Ishikawa (cell line): ENCODE measurements at regions not wholly inside any gene's neighbourhood (a gene's known extent, or its start where the extent isn't known, plus 50 kb on each side); places are given as distances from the start of the nearest gene placed in this dataset.

Experiments used
- CEBPB ChIP-seq: IDR thresholded peaks from 2 replicates; pipeline ENCODE4 v1.6.1; 2012
- CREB1 ChIP-seq: IDR thresholded peaks from 2 replicates; pipeline ENCODE4 v1.6.1; 2012; ENCODE audit warnings: low read depth
- EGR1 ChIP-seq: IDR thresholded peaks from 2 replicates; pipeline ENCODE4 v1.6.1; 2012
- EP300 ChIP-seq: IDR thresholded peaks from 2 replicates; pipeline ENCODE4 v1.6.1; 2012; ENCODE audit warnings: borderline replicate concordance
- FOXM1 ChIP-seq: IDR thresholded peaks from 2 replicates; pipeline ENCODE4 v1.6.1; 2012; ENCODE audit warnings: low read depth, borderline replicate concordance
- NFIC ChIP-seq: IDR thresholded peaks from 2 replicates; pipeline ENCODE4 v1.6.1; 2012
- RAD21 ChIP-seq: IDR thresholded peaks from 2 replicates; pipeline ENCODE4 v1.6.1; 2012; ENCODE audit warnings: low read depth
- TAF1 ChIP-seq: IDR thresholded peaks from 2 replicates; pipeline ENCODE4 v1.6.1; 2012; ENCODE audit warnings: low read depth, mild to moderate bottlenecking
- TCF12 ChIP-seq: IDR thresholded peaks from 2 replicates; pipeline ENCODE4 v1.6.1; 2012; ENCODE audit warnings: low read depth
- TEAD4 ChIP-seq: IDR thresholded peaks from 2 replicates; pipeline ENCODE4 v1.6.1; 2012
- YY1 ChIP-seq: IDR thresholded peaks from 2 replicates; pipeline ENCODE4 v1.6.1; 2012; ENCODE audit warnings: low read depth
- ZBTB7A ChIP-seq: IDR thresholded peaks from 2 replicates; pipeline ENCODE4 v1.6.1; 2012; ENCODE audit warnings: low read depth
- TF ChIP-seq, protein P1 (sequence below): IDR thresholded peaks from 2 replicates; pipeline ENCODE4 v1.6.1; 2012; ENCODE audit warnings: low read depth, mild to moderate bottlenecking
- TF ChIP-seq, protein P2 (sequence below): IDR thresholded peaks from 2 replicates; pipeline ENCODE4 v1.6.1; 2012
- TF ChIP-seq, protein P3 (sequence below): IDR thresholded peaks from 2 replicates; pipeline ENCODE4 v1.6.1; 2012

DNA sequence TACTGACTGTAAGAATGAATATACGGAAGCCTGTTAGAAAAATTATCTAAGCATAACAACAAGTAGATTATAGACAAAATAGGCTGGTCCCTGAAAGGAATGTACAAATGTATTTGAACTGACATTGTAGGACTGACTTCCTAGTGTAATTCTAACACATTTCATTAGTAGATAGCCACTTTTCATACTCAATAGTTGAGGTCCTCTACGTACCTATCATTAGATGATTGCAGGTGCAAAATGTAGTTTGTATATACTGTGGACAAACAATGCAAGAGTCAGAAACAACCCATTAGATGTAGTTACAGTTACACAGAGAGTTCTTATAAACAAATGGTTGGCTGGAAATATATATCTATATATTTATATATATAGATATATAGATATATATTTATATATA is 402.3 kb upstream of the SLITRK6 start:
- TF ChIP-seq CREB1, result no peak
- TF ChIP-seq, protein P1, sequence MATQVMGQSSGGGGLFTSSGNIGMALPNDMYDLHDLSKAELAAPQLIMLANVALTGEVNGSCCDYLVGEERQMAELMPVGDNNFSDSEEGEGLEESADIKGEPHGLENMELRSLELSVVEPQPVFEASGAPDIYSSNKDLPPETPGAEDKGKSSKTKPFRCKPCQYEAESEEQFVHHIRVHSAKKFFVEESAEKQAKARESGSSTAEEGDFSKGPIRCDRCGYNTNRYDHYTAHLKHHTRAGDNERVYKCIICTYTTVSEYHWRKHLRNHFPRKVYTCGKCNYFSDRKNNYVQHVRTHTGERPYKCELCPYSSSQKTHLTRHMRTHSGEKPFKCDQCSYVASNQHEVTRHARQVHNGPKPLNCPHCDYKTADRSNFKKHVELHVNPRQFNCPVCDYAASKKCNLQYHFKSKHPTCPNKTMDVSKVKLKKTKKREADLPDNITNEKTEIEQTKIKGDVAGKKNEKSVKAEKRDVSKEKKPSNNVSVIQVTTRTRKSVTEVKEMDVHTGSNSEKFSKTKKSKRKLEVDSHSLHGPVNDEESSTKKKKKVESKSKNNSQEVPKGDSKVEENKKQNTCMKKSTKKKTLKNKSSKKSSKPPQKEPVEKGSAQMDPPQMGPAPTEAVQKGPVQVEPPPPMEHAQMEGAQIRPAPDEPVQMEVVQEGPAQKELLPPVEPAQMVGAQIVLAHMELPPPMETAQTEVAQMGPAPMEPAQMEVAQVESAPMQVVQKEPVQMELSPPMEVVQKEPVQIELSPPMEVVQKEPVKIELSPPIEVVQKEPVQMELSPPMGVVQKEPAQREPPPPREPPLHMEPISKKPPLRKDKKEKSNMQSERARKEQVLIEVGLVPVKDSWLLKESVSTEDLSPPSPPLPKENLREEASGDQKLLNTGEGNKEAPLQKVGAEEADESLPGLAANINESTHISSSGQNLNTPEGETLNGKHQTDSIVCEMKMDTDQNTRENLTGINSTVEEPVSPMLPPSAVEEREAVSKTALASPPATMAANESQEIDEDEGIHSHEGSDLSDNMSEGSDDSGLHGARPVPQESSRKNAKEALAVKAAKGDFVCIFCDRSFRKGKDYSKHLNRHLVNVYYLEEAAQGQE, result no peak
- no peak for TF ChIP-seq ZBTB7A
- TF ChIP-seq RAD21, result no peak
- no peak for TF ChIP-seq TEAD4
- no peak for TF ChIP-seq NFIC
- no peak for TF ChIP-seq TAF1
- TF ChIP-seq, protein P2, sequence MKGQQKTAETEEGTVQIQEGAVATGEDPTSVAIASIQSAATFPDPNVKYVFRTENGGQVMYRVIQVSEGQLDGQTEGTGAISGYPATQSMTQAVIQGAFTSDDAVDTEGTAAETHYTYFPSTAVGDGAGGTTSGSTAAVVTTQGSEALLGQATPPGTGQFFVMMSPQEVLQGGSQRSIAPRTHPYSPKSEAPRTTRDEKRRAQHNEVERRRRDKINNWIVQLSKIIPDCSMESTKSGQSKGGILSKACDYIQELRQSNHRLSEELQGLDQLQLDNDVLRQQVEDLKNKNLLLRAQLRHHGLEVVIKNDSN, result no peak
- no peak for TF ChIP-seq YY1
- no peak for TF ChIP-seq CEBPB
- TF ChIP-seq EP300, result no peak
- TF ChIP-seq FOXM1, result no peak
- no peak for TF ChIP-seq EGR1

DNA sequence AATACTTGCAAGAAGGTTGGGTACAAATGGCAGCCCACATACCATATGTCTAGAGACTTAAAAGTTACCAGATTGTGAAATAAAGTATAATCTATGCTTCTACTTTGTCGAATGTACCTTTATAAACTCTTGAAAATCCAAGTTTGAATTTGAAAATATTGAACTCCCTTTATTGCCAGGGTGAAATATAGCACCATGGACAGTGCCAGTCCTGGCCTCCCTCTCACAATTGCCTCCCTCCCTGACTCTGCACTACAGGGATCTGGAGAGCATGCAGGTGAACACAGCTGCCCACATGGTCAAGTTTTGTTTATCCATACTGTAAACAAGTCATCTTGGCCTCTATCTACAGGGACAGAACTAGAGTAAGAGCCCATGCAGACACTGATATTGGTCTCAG is 394.1 kb upstream of the SLITRK6 start:
- TF ChIP-seq, protein P1, result peak; percentile 93
- TF ChIP-seq RAD21 (peak; percentile 3; the same call in 1 of the 2 replicates), ZBTB7A (no peak)

DNA sequence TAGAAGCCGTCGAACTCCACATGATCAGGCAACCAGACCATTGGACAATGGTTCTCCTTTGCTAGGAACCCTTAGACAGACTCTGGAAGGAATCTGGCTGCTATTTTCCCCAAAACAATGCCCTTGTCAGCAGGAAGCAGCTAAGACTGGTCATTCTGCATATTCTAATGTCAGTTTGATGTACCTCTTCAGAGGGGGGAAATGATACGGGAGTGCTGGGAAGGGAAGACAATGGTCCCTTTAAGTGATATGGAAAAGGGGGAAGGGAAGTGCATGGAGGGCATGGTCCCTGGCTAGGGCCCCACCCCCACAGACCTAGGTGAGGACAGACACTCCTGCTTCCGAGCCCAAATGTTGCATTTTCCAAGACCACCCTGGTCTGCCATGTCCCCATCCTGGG is 389.0 kb upstream of the SLITRK6 start:
- no peak for TF ChIP-seq NFIC
- TF ChIP-seq, protein P1, result no peak
- no peak for TF ChIP-seq TAF1
- TF ChIP-seq, protein P3, sequence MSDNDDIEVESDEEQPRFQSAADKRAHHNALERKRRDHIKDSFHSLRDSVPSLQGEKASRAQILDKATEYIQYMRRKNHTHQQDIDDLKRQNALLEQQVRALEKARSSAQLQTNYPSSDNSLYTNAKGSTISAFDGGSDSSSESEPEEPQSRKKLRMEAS, result no peak
- TF ChIP-seq EGR1, result no peak
- no peak for TF ChIP-seq FOXM1
- no peak for TF ChIP-seq TCF12
- no peak for TF ChIP-seq CREB1
- TF ChIP-seq EP300, result no peak
- no peak for TF ChIP-seq CEBPB
- TF ChIP-seq YY1, result no peak
- TF ChIP-seq ZBTB7A, result no peak
- TF ChIP-seq TEAD4, result no peak
- TF ChIP-seq, protein P2, result no peak
- no peak for TF ChIP-seq RAD21

DNA sequence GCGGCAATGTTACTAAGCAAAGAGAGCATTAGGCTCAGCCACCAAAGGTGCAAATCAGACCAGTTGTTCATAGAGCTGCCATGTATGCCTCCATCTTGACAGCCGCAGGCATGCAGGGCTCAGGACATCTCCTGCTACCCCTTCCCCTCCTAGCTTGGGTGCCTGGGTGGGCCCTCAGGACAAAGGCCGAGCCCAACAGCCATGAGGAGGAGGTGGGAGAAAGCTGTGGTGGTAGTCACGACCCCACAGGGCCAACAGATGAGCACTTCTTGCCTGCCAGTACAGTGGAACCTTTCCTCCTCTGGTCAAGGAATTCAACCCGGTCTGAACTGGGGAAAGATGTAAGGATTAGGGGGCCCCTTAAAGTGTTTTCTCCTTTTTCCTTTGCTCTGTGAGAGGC is 386.4 kb upstream of the SLITRK6 start:
- no peak for TF ChIP-seq FOXM1
- no peak for TF ChIP-seq RAD21
- TF ChIP-seq, protein P3, result no peak
- TF ChIP-seq TAF1, result no peak
- no peak for TF ChIP-seq EP300

DNA sequence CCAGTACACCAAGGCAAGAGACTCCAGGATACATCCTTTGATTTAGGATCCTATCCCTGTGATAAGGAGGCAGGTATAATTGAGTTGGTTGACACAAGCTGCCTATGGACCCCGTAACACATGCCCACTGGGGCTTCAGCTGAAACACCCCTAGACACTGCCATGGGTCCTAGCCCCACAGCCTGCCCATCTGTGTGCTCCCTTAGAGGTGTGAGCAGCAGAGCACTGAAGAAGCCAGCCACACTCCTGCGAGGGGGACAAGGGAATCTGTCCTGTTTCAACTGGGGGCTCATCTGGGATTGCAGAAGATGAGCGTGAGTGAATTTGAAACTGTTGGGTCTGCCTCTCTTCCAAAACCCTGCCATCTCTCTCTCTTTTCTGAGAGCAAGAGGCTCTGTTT is 385.9 kb upstream of the SLITRK6 start:
- TF ChIP-seq EGR1 (no peak), FOXM1 (no peak)
- TF ChIP-seq, protein P3, result no peak

DNA sequence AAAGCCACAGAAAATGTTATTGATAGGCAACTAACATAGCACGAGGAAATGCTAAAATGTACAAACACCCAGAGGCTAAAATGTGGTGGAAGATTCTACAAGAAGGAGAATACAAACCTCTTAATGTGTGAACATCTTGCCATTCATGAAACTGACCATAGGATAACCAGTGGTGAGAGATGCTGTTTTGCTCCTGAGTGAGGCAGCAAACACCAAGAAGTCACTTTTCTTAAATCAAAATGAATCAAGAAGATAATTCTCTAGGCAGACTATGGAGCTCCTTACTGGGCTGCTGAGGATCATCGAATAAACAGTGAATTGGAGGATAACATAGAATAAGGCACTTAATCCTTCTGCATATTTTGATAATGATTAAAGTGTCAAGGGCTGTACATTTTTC is 375.4 kb upstream of the SLITRK6 start:
- no peak for TF ChIP-seq EP300
- TF ChIP-seq TAF1, result no peak
- TF ChIP-seq NFIC, result no peak
- TF ChIP-seq ZBTB7A, result no peak
- no peak; the same call in 1 of the 2 replicates for TF ChIP-seq RAD21
- no peak for TF ChIP-seq EGR1
- TF ChIP-seq, protein P2, result no peak
- TF ChIP-seq, protein P3, result no peak
- no peak for TF ChIP-seq TEAD4
- TF ChIP-seq, protein P1, result no peak
- TF ChIP-seq FOXM1, result no peak
- no peak for TF ChIP-seq CREB1
- TF ChIP-seq YY1, result no peak
